Parathyroid adenoma (tissue), 2 donors: ENCODE measurements at regions not wholly inside any gene's neighbourhood (a gene's known extent, or its start where the extent isn't known, plus 50 kb on each side); places are given as distances from the start of the nearest gene placed in this dataset.

Source experiments
- H2AFZ ChIP-seq: fragments of 300-600 bp; sonication (generic); one replicate; pipeline ENCODE4 v1.7.0; 2017; ENCODE audit warnings: antibody characterized with exemption, mild to moderate bottlenecking
- H3K27ac ChIP-seq: fragments of 300-600 bp; sonication (generic); one replicate; pipeline ENCODE4 v1.7.0; 2017
- H3K27me3 ChIP-seq: fragments of 300-600 bp; sonication (generic); one replicate; pipeline ENCODE4 v1.7.0; 2017; ENCODE audit warnings: low read length; ENCODE audit not compliant: control insufficient read depth, insufficient read depth
- H3K36me3 ChIP-seq: fragments of 300-600 bp; sonication (generic); one replicate; pipeline ENCODE4 v1.7.0; 2017; ENCODE audit warnings: low read length; ENCODE audit not compliant: control insufficient read depth, insufficient read depth
- H3K4me1 ChIP-seq: fragments of 300-600 bp; sonication (generic); one replicate; pipeline ENCODE4 v1.7.0; 2017; ENCODE audit warnings: control low read depth
- H3K4me2 ChIP-seq: fragments of 300-600 bp; sonication (generic); one replicate; pipeline ENCODE4 v1.7.0; 2017; ENCODE audit warnings: low read length
- H3K4me3 ChIP-seq: fragments of 300-600 bp; sonication (generic); one replicate; pipeline ENCODE4 v1.7.0; 2017; ENCODE audit warnings: low read depth, low read length
- H3K79me2 ChIP-seq: fragments of 300-600 bp; sonication (generic); one replicate; pipeline ENCODE4 v1.7.0; 2017; ENCODE audit warnings: control low read depth
- H3K9ac ChIP-seq: fragments of 300-600 bp; sonication (generic); one replicate; pipeline ENCODE4 v1.7.0; 2017; ENCODE audit warnings: mild to moderate bottlenecking
- H3K9me3 ChIP-seq: fragments of 300-600 bp; sonication (generic); one replicate; pipeline ENCODE4 v1.7.0; 2017; ENCODE audit warnings: low read length; ENCODE audit not compliant: control insufficient read depth
- TF ChIP-seq, protein P1 (sequence below): fragments of 300-600 bp; sonication (generic); IDR thresholded peaks from one replicate; pipeline ENCODE4 v1.7.0; 2017; ENCODE audit warnings: antibody characterized with exemption, mild to moderate bottlenecking
- donor health status: primary hyperparathyroidism.

DNA sequence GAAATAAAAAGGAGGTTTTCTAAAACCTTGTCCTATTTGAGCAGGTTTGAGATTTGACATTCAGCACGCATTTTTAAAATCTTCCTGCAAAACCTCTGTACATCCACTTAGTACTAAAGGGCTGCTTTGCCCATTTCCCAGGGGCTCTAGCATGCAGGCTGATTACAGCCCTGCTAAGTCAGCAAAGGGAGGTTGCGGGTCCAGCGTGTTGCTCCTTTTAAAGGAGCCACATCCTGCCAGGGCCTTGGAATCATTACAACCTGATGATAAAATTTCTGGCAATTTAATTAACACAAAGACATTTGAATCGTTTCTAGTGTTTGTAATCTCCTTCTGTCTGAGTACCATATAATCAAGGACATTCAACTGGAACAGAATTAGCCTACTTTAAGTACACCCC lies 455.1 kb upstream of the CITED2 start:
- peaks cover 25% of the 10 kb centered on the region for H3K4me1 ChIP-seq
- no peaks in the 10 kb centered on the region for H3K36me3 ChIP-seq
- peak overlapping the region; percentile 51 for H2AFZ ChIP-seq
- no peak overlapping the region for H3K9ac ChIP-seq
- no peaks in the 10 kb centered on the region for H3K79me2 ChIP-seq
- H3K9me3 ChIP-seq = no peaks in the 10 kb centered on the region
- H3K4me3 ChIP-seq = peak overlapping the region; percentile 8
- peak overlapping the region; percentile 87 for H3K27ac ChIP-seq
- H3K27me3 ChIP-seq = no peaks in the 10 kb centered on the region
- TF ChIP-seq, protein P1, sequence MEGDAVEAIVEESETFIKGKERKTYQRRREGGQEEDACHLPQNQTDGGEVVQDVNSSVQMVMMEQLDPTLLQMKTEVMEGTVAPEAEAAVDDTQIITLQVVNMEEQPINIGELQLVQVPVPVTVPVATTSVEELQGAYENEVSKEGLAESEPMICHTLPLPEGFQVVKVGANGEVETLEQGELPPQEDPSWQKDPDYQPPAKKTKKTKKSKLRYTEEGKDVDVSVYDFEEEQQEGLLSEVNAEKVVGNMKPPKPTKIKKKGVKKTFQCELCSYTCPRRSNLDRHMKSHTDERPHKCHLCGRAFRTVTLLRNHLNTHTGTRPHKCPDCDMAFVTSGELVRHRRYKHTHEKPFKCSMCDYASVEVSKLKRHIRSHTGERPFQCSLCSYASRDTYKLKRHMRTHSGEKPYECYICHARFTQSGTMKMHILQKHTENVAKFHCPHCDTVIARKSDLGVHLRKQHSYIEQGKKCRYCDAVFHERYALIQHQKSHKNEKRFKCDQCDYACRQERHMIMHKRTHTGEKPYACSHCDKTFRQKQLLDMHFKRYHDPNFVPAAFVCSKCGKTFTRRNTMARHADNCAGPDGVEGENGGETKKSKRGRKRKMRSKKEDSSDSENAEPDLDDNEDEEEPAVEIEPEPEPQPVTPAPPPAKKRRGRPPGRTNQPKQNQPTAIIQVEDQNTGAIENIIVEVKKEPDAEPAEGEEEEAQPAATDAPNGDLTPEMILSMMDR = no peak
- H3K4me2 ChIP-seq = peak overlapping the region; percentile 42

DNA sequence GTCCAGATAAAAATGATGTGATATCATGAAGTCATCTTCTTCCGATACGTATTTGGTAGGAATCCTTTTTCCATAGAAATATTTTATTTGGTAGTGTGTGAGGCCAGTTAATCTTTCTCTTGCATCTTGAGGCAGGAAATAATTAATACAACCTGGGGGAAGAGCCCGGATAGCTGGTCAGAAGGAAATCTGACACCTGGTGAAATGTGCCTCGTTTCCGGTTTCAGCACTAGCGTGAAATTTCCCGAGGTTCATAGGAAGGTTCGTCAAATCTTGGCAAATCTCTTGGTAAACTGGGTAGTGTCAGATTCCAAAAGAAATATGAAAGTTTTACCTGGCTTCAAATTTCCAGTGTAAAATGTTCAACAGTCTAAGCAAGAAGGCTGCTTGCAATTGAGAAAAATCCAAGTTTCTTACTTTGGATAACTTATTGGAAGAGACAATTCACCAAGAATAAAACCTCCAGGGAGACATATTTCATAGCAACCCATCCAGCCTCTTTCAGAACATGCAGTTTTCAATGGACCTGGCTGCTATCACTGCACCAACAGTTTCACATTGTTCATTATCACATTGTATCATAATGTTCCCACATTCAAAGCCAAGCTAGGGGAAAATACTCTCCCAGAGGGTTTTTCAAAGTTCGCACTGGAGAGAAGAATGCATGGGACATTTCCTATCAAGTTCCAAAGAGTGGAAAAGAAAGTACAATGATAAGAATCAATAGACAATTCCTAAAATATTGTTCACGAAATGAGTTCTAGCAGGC lies 454.5 kb upstream of the CITED2 start:
- Histone ChIP-seq H3K9ac (no peak overlapping the region), H2AFZ (peak overlapping the region; percentile 51), H3K79me2 (no peaks in the 10 kb centered on the region), H3K4me2 (peak overlapping the region; percentile 42), H3K4me1 (peaks cover 25% of the 10 kb centered on the region), H3K27ac (peak overlapping the region; percentile 87), H3K27me3 (no peaks in the 10 kb centered on the region), H3K9me3 (no peaks in the 10 kb centered on the region), H3K4me3 (peak overlapping the region; percentile 8), H3K36me3 (no peaks in the 10 kb centered on the region)
- TF ChIP-seq, protein P1 = no peak

DNA sequence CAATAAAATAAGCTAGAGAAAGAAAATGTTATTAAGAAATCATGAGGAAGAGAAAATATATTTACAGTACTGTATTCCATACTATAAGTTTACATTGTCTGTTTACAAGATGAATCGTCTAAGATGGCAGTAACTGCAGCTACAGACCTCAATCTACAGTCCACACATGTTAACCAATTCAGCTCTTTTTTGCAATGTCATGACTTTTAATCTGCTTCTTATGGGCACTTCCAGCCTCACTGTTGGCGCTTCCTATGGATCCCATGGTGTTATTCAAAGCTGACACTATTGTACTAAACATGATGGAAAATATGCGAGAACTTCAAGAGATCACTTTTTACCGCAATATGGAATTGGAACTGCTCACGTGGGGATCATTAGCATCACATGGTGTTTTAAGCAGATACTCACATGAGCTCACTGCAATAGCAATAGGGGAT lies 451.5 kb upstream of the CITED2 start:
- H3K4me3 ChIP-seq = no peak overlapping the region
- no peak overlapping the region for H3K27ac ChIP-seq
- no peaks in the 10 kb centered on the region for H3K79me2 ChIP-seq
- no peaks in the 10 kb centered on the region for H3K27me3 ChIP-seq
- H2AFZ ChIP-seq = no peak overlapping the region
- no peaks in the 10 kb centered on the region for H3K9me3 ChIP-seq
- TF ChIP-seq, protein P1 = no peak
- H3K4me2 ChIP-seq = no peak overlapping the region
- H3K36me3 ChIP-seq = no peaks in the 10 kb centered on the region
- peaks cover 20% of the 10 kb centered on the region for H3K4me1 ChIP-seq
- no peak overlapping the region for H3K9ac ChIP-seq

DNA sequence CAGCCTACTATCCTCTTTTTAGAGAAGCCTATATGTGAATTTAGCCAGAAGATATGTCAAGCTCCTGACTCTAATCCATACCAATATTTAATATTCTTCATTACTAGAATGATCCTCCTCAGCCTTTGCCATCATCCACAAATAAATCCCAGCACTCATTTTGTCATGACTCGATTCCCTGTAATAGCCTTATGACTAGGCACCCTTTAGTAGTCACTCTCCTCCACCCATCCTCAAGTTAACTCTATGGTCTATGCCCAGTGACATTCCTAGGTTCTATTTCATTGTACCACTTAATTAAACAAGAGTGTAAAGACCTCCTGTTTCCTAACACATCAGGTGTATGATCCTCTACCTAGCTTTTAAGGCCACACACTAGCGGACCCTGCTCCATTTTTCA lies 450.4 kb upstream of the CITED2 start:
- TF ChIP-seq, protein P1 = no peak
- no peak overlapping the region for H3K9ac ChIP-seq

DNA sequence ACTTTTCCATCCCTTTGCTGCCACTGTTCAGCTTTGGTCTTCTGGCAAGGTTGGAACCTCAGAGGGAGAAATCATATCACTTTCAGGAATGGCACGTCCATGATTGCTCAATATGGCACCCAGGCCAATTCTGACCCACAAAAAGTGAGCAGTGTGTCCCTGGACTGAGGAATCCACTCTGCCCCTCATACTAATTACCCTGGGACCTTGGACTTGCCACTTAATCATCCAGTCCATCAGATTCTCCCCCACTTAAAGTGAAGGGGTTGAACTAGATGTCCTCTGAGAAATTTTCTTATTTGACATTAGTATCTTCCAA lies 449.3 kb upstream of the CITED2 start:
- Histone ChIP-seq H3K36me3 (no peaks in the 10 kb centered on the region), H3K4me2 (no peak overlapping the region), H3K27ac (no peak overlapping the region), H3K79me2 (no peaks in the 10 kb centered on the region), H3K9me3 (no peaks in the 10 kb centered on the region), H3K9ac (no peak overlapping the region), H2AFZ (peak overlapping the region; percentile 61), H3K4me3 (no peak overlapping the region), H3K27me3 (no peaks in the 10 kb centered on the region), H3K4me1 (peaks cover 7% of the 10 kb centered on the region)
- TF ChIP-seq, protein P1 = no peak

More for the DNA sequence above, 450.4 kb upstream of the CITED2 start:
- H3K4me3 ChIP-seq = no peak overlapping the region
- H3K79me2 ChIP-seq = no peaks in the 10 kb centered on the region
- H3K36me3 ChIP-seq = no peaks in the 10 kb centered on the region
- H3K27ac ChIP-seq = no peak overlapping the region
- H2AFZ ChIP-seq = no peak overlapping the region
- peaks cover 16% of the 10 kb centered on the region for H3K4me1 ChIP-seq
- H3K27me3 ChIP-seq = no peaks in the 10 kb centered on the region
- no peak overlapping the region for H3K4me2 ChIP-seq
- H3K9me3 ChIP-seq = no peaks in the 10 kb centered on the region
